ENCODE measurements at regions not wholly inside any gene's neighbourhood (a gene's known extent, or its start where the extent isn't known, plus 50 kb on each side); places are given as distances from the start of the nearest gene placed in this dataset. TPM values are rescaled to one million over a fixed set of nuclear protein-coding genes. Genes with fewer than 3 reads are reported as not detected.

Small RNA genes in the stretch of these regions (small RNA-seq; reads per million reads assigned to genes)
- gene RNU7-147P (ENCODE audit: insufficient read depth) = not detected
